Activated CD4-positive, alpha-beta memory T cell treated with anti-CD3 and anti-CD28 coated beads for 36 hours (primary cell): ENCODE measurements at regions not wholly inside any gene's neighbourhood (a gene's known extent, or its start where the extent isn't known, plus 50 kb on each side); places are given as distances from the start of the nearest gene placed in this dataset.

Experiments used
- CTCF ChIA-PET: fragments of 350-600 bp; sonication (Branson Sonifier 250); formaldehyde crosslinking; loops from one replicate; lab custom pipeline; 2021; ENCODE audit warnings: antibody characterized with exemption, inconsistent platforms; lab: Charles Lee
- POLR2A ChIA-PET: fragments of 350-600 bp; sonication (Branson Sonifier 250); formaldehyde crosslinking; loops from one replicate; lab custom pipeline; 2021; ENCODE audit warnings: antibody characterized with exemption; lab: Charles Lee
- DNase-seq: peaks from one replicate; pipeline ENCODE4 v3.0.0-alpha.2; 2020
- H3K27ac Mint-ChIP-seq: one replicate; pipeline ENCODE4 v1.8.0; 2021; ENCODE audit warnings: mixed read lengths
- H3K27me3 Mint-ChIP-seq: one replicate; pipeline ENCODE4 v1.8.0; 2021; ENCODE audit warnings: mixed read lengths
- H3K36me3 Mint-ChIP-seq: one replicate; pipeline ENCODE4 v1.8.0; 2021; ENCODE audit warnings: mixed read lengths
- H3K4me1 Mint-ChIP-seq: one replicate; pipeline ENCODE4 v1.8.0; 2021; ENCODE audit warnings: low read depth, mixed read lengths
- H3K4me3 Mint-ChIP-seq: one replicate; pipeline ENCODE4 v1.8.0; 2021; ENCODE audit warnings: mild to moderate bottlenecking, mixed read lengths
- H3K9me3 Mint-ChIP-seq: one replicate; pipeline ENCODE4 v1.8.0; 2021; ENCODE audit warnings: mixed read lengths
- intact Hi-C: fragments of 100-400 bp; cut with micrococcal nuclease; formaldehyde crosslinking; loops from one replicate; pipeline ENCODE4 v1.15.1; 2023

DNA sequence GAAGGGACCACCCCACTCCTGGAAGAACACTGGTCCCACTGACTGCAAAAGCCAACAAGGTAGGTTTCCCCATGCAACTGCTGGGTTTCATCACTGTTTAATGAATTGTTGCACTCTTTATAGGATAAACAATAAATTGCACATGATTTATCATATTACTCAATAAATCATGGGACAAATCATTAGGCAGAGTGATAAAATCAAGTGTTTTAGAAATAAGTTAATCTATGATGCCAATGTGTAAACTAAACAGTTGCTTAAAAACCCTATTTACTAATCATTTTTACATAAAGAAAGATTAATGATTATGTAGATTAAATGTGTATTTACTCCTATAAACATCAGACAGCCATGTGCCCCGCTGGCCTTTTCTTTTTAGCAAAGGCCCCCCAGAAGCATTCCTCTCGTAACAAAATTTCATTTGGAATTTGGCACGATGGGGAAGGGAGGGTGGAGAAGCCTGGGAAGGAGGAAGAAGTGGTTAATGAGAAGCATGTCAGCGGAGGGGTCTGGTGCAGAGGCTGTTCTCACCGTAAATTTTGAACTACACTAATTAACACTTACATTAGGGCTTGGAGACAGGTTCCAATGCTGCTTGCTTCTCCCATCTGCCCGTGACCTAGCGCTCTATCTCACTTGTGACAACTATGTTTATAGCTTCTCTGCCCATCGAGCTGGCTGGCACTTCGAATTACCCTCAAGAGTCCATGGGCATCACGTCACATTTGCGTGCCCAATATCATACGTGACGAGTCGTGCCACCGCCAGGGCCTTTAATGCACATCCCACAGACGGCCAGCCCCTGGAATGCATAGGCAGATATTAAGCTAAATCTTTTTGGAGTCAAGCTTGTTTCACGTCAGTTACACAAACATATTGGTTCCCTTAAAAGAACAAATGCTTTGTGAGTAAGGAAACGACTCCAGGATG, 357.7 kb upstream of the TSHZ3 start:
- intact Hi-C loops: no loop called here
- ChIA-PET CTCF (no interaction called here), POLR2A (no interaction called here)

DNA sequence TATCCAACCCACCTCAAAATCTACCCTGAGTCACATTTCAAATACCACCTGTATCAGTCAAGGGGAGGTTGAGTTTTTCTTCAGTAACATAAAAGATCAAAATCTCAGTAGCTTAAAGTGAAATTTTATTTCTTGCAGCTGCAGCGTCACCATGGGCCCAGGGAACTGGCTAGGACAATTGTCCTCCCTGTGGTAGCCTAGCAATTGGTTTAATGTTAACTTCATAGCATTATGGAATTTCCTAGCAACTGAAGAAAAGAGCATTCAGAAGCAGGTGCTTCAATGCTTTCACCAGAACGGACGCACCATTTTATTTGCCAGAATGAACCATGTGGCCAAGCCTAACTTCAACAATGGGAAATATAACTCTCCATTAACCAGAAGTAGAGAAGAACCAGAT, 359.3 kb upstream of the TSHZ3 start:
- H3K27me3 Mint-ChIP-seq: peaks cover 2% of the 10 kb centered on the region
- H3K4me1 Mint-ChIP-seq: no peaks in the 10 kb centered on the region
- H3K27ac Mint-ChIP-seq: no peak overlapping the region
- intact Hi-C loops: no loop called here
- no peak overlapping the region for H3K4me3 Mint-ChIP-seq
- ChIA-PET POLR2A (no interaction called here), CTCF (no interaction called here)
- H3K36me3 Mint-ChIP-seq: no peaks in the 10 kb centered on the region
- no peak for DNase-seq
- H3K9me3 Mint-ChIP-seq: peaks cover 3% of the 10 kb centered on the region

More for the DNA sequence above, 357.7 kb upstream of the TSHZ3 start:
- Mint-ChIP-seq H3K36me3 (no peaks in the 10 kb centered on the region), H3K27me3 (peaks cover 2% of the 10 kb centered on the region), H3K27ac (no peak overlapping the region), H3K4me3 (no peak overlapping the region), H3K9me3 (peaks cover 10% of the 10 kb centered on the region), H3K4me1 (no peaks in the 10 kb centered on the region)
- DNase-seq: no peak

DNA sequence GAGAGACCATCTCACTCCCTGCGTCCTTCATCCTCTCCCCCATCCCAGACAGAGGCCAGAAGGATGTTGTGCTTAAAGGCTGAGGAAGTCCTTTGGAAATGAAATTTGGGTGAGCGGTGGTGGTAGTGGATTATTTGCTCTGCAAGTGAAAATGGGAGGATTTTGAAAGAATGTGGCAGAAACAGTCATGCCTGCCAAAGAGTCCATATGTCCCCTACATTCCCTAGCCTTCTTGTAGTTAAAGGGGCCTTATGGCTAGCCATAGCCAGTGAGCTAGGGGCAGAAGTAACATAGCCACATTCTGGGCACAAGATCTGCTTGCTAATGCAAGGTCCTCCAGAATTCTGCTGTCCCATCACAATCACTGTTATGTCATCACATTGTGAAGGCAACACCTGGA, 360.2 kb upstream of the TSHZ3 start:
- Mint-ChIP-seq H3K27ac (no peak overlapping the region), H3K4me1 (no peaks in the 10 kb centered on the region), H3K9me3 (peaks cover 3% of the 10 kb centered on the region), H3K4me3 (no peak overlapping the region), H3K36me3 (no peaks in the 10 kb centered on the region), H3K27me3 (peaks cover under 1% of the 10 kb centered on the region)
- ChIA-PET CTCF (no interaction called here), POLR2A (no interaction called here)
- intact Hi-C loops: no loop called here
- no peak for DNase-seq

DNA sequence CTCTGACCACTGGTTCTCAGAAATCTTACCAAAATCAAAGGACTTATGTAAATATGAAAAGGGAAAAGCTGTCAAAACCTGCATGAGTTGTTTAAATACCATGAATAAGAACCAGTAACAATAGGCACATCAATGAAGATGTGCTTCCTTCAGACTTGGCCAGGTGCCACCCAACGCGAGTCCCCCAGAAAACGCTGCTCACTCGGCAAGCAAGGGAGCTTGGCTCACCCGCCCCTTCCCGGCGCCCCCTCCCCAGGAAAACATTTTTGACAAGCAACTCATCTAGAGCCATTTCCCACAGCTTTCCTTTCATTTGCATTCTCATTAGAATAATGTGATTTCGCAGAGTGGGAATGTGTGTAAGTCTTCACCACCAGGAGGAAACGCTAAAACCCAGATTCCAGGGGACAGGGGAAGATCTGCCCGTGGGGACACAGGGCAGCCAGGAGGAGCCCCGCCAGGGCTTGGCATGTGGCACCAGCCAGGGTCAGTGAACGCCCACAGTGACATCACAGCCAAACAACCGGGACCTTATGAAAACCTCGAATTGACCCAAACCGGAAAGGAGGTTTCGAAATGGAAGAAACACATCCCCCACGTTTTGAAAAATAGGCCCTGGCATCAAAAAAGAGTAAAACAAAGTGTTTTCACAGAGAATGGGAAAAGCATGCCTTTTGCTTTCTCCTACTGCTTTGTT, 366.2 kb upstream of the TSHZ3 start:
- Mint-ChIP-seq H3K4me1 (no peaks in the 10 kb centered on the region), H3K36me3 (no peaks in the 10 kb centered on the region), H3K4me3 (no peak overlapping the region), H3K9me3 (peaks cover 3% of the 10 kb centered on the region), H3K27ac (no peak overlapping the region), H3K27me3 (no peaks in the 10 kb centered on the region)
- intact Hi-C loops: no loop called here
- CTCF ChIA-PET: no interaction called here
- POLR2A ChIA-PET: no interaction called here
- no peak for DNase-seq

DNA sequence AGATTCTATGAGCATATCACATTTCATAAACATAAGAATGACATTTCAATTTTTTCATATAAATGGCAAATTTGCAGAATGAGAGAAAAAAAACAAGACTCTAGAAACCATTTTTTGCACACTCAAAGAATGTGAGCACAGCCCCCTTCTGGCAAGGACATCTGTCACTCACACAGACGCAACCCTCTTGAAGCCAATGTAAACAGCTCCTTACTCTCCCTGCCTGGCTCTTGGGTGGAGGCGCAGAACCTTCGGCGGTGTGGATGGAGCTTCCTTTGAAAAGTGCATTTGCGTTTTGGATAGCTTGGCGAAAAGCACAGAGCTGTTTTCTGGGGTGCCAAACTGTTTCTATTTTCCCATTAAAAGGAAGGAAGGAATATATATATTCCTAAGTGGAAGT, 367.6 kb upstream of the TSHZ3 start:
- no peaks in the 10 kb centered on the region for H3K36me3 Mint-ChIP-seq
- POLR2A ChIA-PET: no interaction called here

DNA sequence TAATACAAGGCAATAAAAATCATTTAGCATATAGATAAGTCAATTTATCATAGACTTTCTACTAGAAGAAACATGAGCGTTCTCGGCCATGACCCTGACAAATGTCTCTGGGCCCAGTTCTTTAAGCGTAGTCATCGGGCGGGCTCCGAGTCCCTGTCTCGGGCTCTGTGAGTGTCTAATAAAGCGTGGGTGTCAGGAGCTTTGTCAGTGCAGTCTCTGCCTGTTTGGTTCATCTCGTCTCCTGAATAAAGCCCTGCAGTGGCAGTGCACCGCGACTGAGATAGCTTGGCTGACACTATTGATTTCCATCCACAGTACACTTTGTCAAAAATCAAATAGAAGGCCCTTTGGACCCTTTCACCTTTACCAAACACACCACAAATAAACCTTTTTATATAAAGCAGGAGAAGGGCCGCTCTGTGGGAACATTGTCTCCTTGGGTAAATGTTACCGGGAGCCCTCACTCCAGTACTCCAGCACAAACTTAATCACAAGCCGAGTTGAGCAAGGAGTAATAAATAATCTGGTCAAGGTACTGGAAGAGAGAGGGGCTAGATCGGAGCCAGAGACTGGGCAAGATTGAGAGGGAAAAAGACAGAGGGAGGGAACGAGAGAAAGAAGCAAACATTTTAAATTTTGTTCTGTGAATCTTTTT, 368.2 kb upstream of the TSHZ3 start:
- no peaks in the 10 kb centered on the region for H3K36me3 Mint-ChIP-seq
- POLR2A ChIA-PET: no interaction called here
- intact Hi-C loops: no loop called here

More for the DNA sequence above, 367.6 kb upstream of the TSHZ3 start:
- no peak overlapping the region for H3K27ac Mint-ChIP-seq
- H3K27me3 Mint-ChIP-seq: no peaks in the 10 kb centered on the region
- CTCF ChIA-PET: no interaction called here
- H3K4me3 Mint-ChIP-seq: no peak overlapping the region
- intact Hi-C loops: no loop called here
- H3K4me1 Mint-ChIP-seq: no peaks in the 10 kb centered on the region
- no peak for DNase-seq
- H3K9me3 Mint-ChIP-seq: peaks cover 3% of the 10 kb centered on the region

DNA sequence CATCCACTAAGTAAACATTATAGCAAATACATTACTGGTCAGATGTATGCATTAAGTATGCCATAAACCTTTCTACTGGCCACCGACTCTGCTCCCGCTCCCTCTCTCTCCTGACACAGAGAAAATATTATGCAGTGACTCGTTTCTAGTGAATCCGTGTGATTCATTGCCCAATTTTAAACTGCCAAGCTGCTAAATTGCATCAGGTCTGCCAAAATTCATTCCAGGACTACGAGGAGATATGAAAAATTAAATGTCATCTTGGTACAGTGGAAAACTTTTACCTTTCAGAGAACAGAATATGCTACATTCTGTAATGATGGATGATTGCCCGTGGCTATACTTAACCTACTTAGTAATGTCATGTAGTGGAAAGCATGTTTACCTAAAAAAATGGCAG, 368.8 kb upstream of the TSHZ3 start:
- CTCF ChIA-PET: no interaction called here
- no peak for DNase-seq
- peaks cover 1% of the 10 kb centered on the region for H3K27me3 Mint-ChIP-seq
- intact Hi-C loops: no loop called here
- no peaks in the 10 kb centered on the region for H3K4me1 Mint-ChIP-seq
- no peaks in the 10 kb centered on the region for H3K9me3 Mint-ChIP-seq
- no peaks in the 10 kb centered on the region for H3K36me3 Mint-ChIP-seq
- H3K4me3 Mint-ChIP-seq: no peak overlapping the region
- no peak overlapping the region for H3K27ac Mint-ChIP-seq
- POLR2A ChIA-PET: no interaction called here

More for the DNA sequence above, 368.2 kb upstream of the TSHZ3 start:
- no peak for DNase-seq
- H3K4me1 Mint-ChIP-seq: no peaks in the 10 kb centered on the region
- H3K4me3 Mint-ChIP-seq: no peak overlapping the region
- H3K9me3 Mint-ChIP-seq: peaks cover 3% of the 10 kb centered on the region
- no peak overlapping the region for H3K27ac Mint-ChIP-seq
- CTCF ChIA-PET: no interaction called here
- no peaks in the 10 kb centered on the region for H3K27me3 Mint-ChIP-seq

DNA sequence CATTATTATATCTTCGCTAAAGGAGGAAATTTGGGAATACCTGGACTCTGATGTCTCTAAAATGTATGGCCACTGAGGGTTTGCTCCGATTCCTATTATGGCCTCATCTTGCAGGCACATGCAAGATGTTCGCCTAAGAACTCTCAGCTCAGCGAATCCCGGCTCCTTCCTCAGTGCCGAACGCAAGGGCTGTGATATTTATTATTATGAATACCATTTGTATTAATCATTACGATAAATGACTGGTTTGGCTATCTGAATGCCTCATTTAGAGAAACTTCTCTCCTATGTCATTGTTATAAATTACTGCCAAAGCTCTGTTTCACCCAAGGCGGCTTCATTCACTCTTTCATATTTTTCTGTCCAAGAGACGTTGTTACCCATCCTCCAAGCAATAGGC, 369.7 kb upstream of the TSHZ3 start:
- CTCF ChIA-PET: no interaction called here
- intact Hi-C loops: no loop called here
- H3K4me1 Mint-ChIP-seq: no peaks in the 10 kb centered on the region

DNA sequence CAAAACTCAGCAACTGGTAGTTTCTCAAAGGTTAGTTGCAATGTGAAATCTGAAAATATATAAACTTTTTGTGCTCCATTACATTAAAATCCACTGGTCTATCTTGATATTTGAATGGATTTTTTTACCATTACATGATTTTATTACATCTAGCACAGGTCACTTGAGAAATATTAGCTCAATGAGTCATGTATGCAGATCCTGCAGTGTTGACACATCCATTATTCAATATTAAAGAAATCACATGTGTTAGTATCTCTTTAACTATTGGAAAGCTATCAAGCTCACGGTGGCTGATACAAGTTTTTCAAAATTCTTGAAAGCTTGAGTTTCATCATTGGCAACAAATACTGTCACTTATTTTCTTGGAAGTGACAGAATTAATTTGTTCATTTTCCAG, 373.9 kb upstream of the TSHZ3 start:
- ChIA-PET CTCF (no interaction called here), POLR2A (no interaction called here)

More for the DNA sequence above, 369.7 kb upstream of the TSHZ3 start:
- Mint-ChIP-seq H3K27me3 (peaks cover 1% of the 10 kb centered on the region), H3K36me3 (no peaks in the 10 kb centered on the region), H3K27ac (no peak overlapping the region), H3K4me3 (no peak overlapping the region), H3K9me3 (no peaks in the 10 kb centered on the region)
- POLR2A ChIA-PET: no interaction called here
- DNase-seq: no peak

DNA sequence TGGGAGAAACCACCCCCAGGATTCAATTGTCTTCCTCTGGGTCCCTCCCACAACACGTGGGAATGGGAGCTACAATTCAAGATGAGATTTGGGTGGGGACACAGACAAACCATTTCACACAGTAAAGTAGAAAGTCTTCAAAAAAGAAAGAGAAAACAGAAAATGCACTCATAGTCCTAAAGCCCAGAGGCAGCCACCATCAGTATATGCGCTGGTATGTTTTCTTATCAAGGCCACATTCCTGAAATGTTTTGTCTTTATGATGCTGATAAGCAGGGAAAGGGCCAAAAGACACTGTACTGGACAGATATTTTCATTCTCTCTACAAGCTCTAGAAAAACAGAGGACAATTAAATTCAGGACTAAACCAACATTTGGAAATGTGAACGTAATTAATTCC, 375.8 kb upstream of the TSHZ3 start:
- ChIA-PET CTCF (no interaction called here), POLR2A (no interaction called here)
- Mint-ChIP-seq H3K4me1 (no peaks in the 10 kb centered on the region), H3K27me3 (peaks cover 1% of the 10 kb centered on the region), H3K27ac (no peak overlapping the region), H3K36me3 (no peaks in the 10 kb centered on the region), H3K9me3 (no peaks in the 10 kb centered on the region), H3K4me3 (no peak overlapping the region)
- no peak for DNase-seq
- intact Hi-C loops: no loop called here

More for the DNA sequence above, 373.9 kb upstream of the TSHZ3 start:
- no peaks in the 10 kb centered on the region for H3K9me3 Mint-ChIP-seq
- DNase-seq: no peak
- peaks cover 1% of the 10 kb centered on the region for H3K27me3 Mint-ChIP-seq
- H3K4me3 Mint-ChIP-seq: no peak overlapping the region
- no peak overlapping the region for H3K27ac Mint-ChIP-seq
- intact Hi-C loops: no loop called here
- H3K36me3 Mint-ChIP-seq: no peaks in the 10 kb centered on the region
- H3K4me1 Mint-ChIP-seq: no peaks in the 10 kb centered on the region

DNA sequence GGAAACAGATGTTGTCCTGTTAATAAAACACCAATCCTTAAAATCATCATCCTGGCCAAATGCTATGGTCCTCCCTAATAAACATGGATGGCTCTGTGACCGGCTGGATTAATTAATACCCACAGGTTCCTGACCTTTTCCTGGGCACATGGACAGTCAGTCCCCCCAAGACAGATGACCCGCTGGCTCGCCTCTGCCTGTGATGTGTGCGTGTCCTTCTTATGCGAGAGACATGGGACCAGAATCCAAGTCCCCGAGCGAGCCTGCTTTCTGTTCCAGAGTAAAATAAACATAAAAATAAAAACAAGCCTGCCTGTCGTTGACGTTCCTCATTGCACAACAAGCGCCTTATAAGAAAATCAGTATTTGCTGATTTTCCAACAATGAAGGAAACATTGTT, 378.3 kb upstream of the TSHZ3 start:
- Mint-ChIP-seq H3K27me3 (peaks cover 1% of the 10 kb centered on the region), H3K36me3 (no peaks in the 10 kb centered on the region), H3K27ac (no peak overlapping the region), H3K4me3 (no peak overlapping the region), H3K9me3 (no peaks in the 10 kb centered on the region), H3K4me1 (no peaks in the 10 kb centered on the region)
- intact Hi-C loops: no loop called here
- ChIA-PET POLR2A (no interaction called here), CTCF (no interaction called here)
- DNase-seq: no peak

DNA sequence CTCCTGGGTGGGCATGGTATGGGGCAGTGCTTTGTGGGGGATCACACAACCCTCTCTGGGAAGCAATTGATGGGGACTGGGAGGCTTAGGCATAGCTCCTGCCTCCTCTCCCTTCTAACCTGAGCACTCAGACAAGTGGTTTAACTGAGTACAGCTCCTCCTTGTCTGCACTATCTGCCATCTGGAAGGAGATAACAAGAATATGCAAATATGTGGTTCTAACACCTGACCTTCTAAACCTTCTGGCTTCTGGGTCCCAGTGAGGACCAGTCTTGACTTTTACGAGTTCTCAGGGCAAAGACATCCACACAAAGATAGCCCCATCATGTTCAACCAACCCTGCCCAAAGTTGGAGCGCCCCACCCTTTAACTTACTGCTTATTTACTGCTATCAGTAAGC, 381.0 kb upstream of the TSHZ3 start:
- CTCF ChIA-PET: no interaction called here
- intact Hi-C loops: no loop called here
- Mint-ChIP-seq H3K27ac (no peak overlapping the region), H3K36me3 (no peaks in the 10 kb centered on the region), H3K4me1 (no peaks in the 10 kb centered on the region), H3K4me3 (no peak overlapping the region), H3K27me3 (no peaks in the 10 kb centered on the region), H3K9me3 (no peaks in the 10 kb centered on the region)
- no peak for DNase-seq
- POLR2A ChIA-PET: no interaction called here
